A549 (cell line): ENCODE measurements at regions not wholly inside any gene's neighbourhood (a gene's known extent, or its start where the extent isn't known, plus 50 kb on each side); places are given as distances from the start of the nearest gene placed in this dataset.

Source experiments
- ATAC-seq, 2 experiments: fragments of 200-7000 bp in 1 of 2; fragments of >200 bp in 1 of 2; cut with Nextera tagmentation in 1 of 2; cut with Tn5 transposase in 1 of 2; 3 replicates each; pipeline versions ENCODE4 v1.8.0 to v1.9.1; 2018 to 2020; ENCODE audit warnings: mild to moderate bottlenecking in 1 of 2, moderate library complexity in 1 of 2
- CTCF ChIA-PET: fragments of 300-600 bp; sonication (Branson Sonifier 250); formaldehyde crosslinking; extraction: SDS; loops from one replicate; lab custom pipeline; 2021; ENCODE audit warnings: antibody characterized with exemption, inconsistent platforms; lab: Yijun Ruan, JAX
- POLR2A ChIA-PET: fragments of 350-600 bp; formaldehyde crosslinking; extraction: SDS; loops from one replicate; lab custom pipeline; 2021; ENCODE audit warnings: antibody characterized with exemption, inconsistent platforms; lab: Yijun Ruan, JAX
- DNase-seq, 2 experiments: peaks; one replicate each; pipeline versions ENCODE4 v3.0.0 to v3.0.0-alpha.2; 2011 to 2016; ENCODE audit warnings: low read depth in 1 of 2, low spot score in 1 of 2
- FAIRE-seq: peaks from 2 replicates; lab custom pipeline; 2011; peaks lifted over from hg19 to GRCh38; lab: Jason Lieb, UNC
- H3K27ac ChIP-seq, 2 experiments: fragments of >200 bp; sonication (Bioruptor Twin); formaldehyde crosslinking; 3 replicates each; pipeline ENCODE4 v1.5.1; 2016 to 2017
- H3K4me1 ChIP-seq: fragments of >200 bp; sonication (Bioruptor Twin); formaldehyde crosslinking; 3 replicates; pipeline ENCODE4 v1.6.1; 2016
- H3K4me2 ChIP-seq: fragments of >200 bp; sonication (Bioruptor Twin); formaldehyde crosslinking; 3 replicates; pipeline ENCODE4 v1.6.1; 2016
- H3K4me3 ChIP-seq: fragments of >200 bp; sonication (Bioruptor Twin); formaldehyde crosslinking; 3 replicates; pipeline ENCODE4 v1.5.1; 2016
- H3K9me3 ChIP-seq: fragments of >200 bp; sonication (Bioruptor Twin); formaldehyde crosslinking; 3 replicates; pipeline ENCODE4 v1.6.1; 2016
- BHLHE40 ChIP-seq: IDR thresholded peaks from 2 replicates; pipeline ENCODE4 v1.6.1; 2012; ENCODE audit warnings: low read depth, low read length, inconsistent platforms
- EHF ChIP-seq: fragments of 250-450 bp; sonication (Bioruptor Pico); IDR thresholded peaks from 2 replicates; pipeline ENCODE4 v1.5.0; 2020; ENCODE audit warnings: mild to moderate bottlenecking
- FOSL2 ChIP-seq, 2 experiments: fragments of 450-650 bp in 1 of 2; fragments of >200 bp in 1 of 2; sonication (Bioruptor Twin) in 1 of 2; formaldehyde crosslinking; IDR thresholded peaks; 2 replicates each; pipeline versions ENCODE4 v1.5.0 to v1.6.1; 2016 to 2020; ENCODE audit warnings: mild to moderate bottlenecking in 1 of 2, moderate library complexity in 1 of 2
- HOXB13 ChIP-seq: fragments of 250-450 bp; sonication (Bioruptor Pico); IDR thresholded peaks from 2 replicates; pipeline ENCODE4 v1.5.0; 2020; ENCODE audit warnings: low read depth, mild to moderate bottlenecking, moderate library complexity
- KDM5A ChIP-seq: fragments of 200-600 bp; sonication (generic); IDR thresholded peaks from 2 replicates; pipeline ENCODE4 v1.6.1; 2016; ENCODE audit warnings: antibody characterized with exemption, mild to moderate bottlenecking
- MAFK ChIP-seq: fragments of 450-650 bp; IDR thresholded peaks from 2 replicates; pipeline ENCODE4 v1.6.1; 2014; ENCODE audit not compliant: partially characterized antibody
- MYC ChIP-seq: IDR thresholded peaks from 2 replicates; pipeline ENCODE4 v1.6.1; 2012; ENCODE audit warnings: mild to moderate bottlenecking, inconsistent platforms, low read length, improper control_type of control experiment, borderline replicate concordance
- NFE2L2 ChIP-seq: fragments of 150-350 bp; conservative IDR thresholded peaks from 2 replicates; pipeline ENCODE4 v1.6.1; 2014; ENCODE audit warnings: low read length
- NR3C1 ChIP-seq: fragments of >200 bp; sonication (Bioruptor Twin); formaldehyde crosslinking; IDR thresholded peaks from 3 replicates; pipeline ENCODE4 v1.6.1; 2017
- RARB ChIP-seq: fragments of 250-450 bp; sonication (Bioruptor Pico); IDR thresholded peaks from 2 replicates; pipeline ENCODE4 v1.8.0; 2021; ENCODE audit warnings: mild to moderate bottlenecking, moderate library complexity
- RCOR1 ChIP-seq: fragments of 150-350 bp; IDR thresholded peaks from 2 replicates; pipeline ENCODE4 v1.6.1; 2014; ENCODE audit warnings: antibody characterized with exemption, low read length, low read depth
- RFX5 ChIP-seq: fragments of 450-650 bp; IDR thresholded peaks from 2 replicates; pipeline ENCODE4 v1.7.1; 2014; ENCODE audit warnings: antibody characterized with exemption, mild to moderate bottlenecking, moderate library complexity
- TFCP2L1 ChIP-seq: fragments of 250-450 bp; sonication (Bioruptor Pico); IDR thresholded peaks from 2 replicates; pipeline ENCODE4 v1.5.0; 2021; ENCODE audit warnings: mild to moderate bottlenecking
- ZNF302 ChIP-seq: fragments of 250-450 bp; sonication (Bioruptor Pico); IDR thresholded peaks from 2 replicates; pipeline ENCODE4 v1.9.0; 2021; ENCODE audit warnings: inconsistent platforms, mild to moderate bottlenecking, moderate library complexity
- ZSCAN20 ChIP-seq: fragments of 250-450 bp; sonication (Bioruptor Pico); IDR thresholded peaks from 2 replicates; pipeline ENCODE4 v1.8.0; 2022; ENCODE audit warnings: mild to moderate bottlenecking, moderate library complexity
- WGBS: methylation state at CpG from one replicate; pipeline ENCODE4 v1.1.6; 2017; ENCODE audit errors: missing lambda C conversion rate; 5-methylcytosine and 5-hydroxymethylcytosine counted together
- TF ChIP-seq, protein P1 (sequence below): fragments of 450-650 bp; IDR thresholded peaks from 2 replicates; pipeline ENCODE4 v1.6.1; 2014; ENCODE audit warnings: antibody characterized with exemption
- TF ChIP-seq, protein P2 (sequence below): fragments of 150-350 bp; IDR thresholded peaks from 2 replicates; pipeline ENCODE4 v1.6.1; 2014; ENCODE audit warnings: low read depth, mild to moderate bottlenecking, low read length
- TF ChIP-seq, protein P3 (sequence below): fragments of >200 bp; sonication (Bioruptor Twin); formaldehyde crosslinking; IDR thresholded peaks from 3 replicates; pipeline ENCODE4 v1.5.1; 2016
- TF ChIP-seq, protein P4 (sequence below): fragments of 200-600 bp; sonication (generic); IDR thresholded peaks from 2 replicates; pipeline ENCODE4 v1.6.1; 2016; ENCODE audit warnings: antibody characterized with exemption, mild to moderate bottlenecking, moderate library complexity

DNA sequence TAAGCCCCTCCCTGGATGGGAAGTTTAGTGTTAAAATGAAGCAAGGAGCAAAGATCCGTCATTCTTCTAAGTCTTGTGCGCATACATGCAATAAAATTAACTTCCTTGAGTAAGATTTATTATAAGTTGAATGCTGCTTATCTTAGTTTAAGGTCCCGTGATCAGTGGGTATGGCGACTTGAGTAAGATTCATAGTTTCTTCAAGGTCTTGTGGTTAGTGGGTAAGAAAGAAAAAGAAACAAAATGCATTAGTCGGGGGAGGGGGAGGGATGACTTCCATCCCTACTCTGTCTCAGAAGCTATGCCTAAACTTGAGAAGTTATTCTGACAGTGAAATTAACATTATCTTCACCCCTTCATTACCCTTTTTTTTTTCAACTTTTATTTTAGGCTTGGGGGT is 127.3 kb upstream of the MAGEB16 start:
- ATAC-seq, result no peak
- H3K4me1 ChIP-seq, result no peaks in the 10 kb centered on the region
- FAIRE-seq, result no peak
- H3K27ac ChIP-seq, result no peak overlapping the region
- POLR2A ChIA-PET, result no interaction called here
- TF ChIP-seq, protein P1, sequence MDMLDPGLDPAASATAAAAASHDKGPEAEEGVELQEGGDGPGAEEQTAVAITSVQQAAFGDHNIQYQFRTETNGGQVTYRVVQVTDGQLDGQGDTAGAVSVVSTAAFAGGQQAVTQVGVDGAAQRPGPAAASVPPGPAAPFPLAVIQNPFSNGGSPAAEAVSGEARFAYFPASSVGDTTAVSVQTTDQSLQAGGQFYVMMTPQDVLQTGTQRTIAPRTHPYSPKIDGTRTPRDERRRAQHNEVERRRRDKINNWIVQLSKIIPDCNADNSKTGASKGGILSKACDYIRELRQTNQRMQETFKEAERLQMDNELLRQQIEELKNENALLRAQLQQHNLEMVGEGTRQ, result no peak
- TF ChIP-seq RARB (no peak), KDM5A (no peak), HOXB13 (CRISPR knock-in tag) (no peak), RCOR1 (no peak), RFX5 (no peak), NR3C1 (no peak), FOSL2 (IDR thresholded peaks at IDR 0.05) (no peak), FOSL2 (CRISPR knock-in tag; IDR thresholded peaks at IDR 0.05) (no peak), EHF (CRISPR knock-in tag) (no peak), MAFK (no peak), NFE2L2 (no peak), MYC (no peak), BHLHE40 (no peak), TFCP2L1 (CRISPR knock-in tag) (no peak)
- TF ChIP-seq, protein P2, sequence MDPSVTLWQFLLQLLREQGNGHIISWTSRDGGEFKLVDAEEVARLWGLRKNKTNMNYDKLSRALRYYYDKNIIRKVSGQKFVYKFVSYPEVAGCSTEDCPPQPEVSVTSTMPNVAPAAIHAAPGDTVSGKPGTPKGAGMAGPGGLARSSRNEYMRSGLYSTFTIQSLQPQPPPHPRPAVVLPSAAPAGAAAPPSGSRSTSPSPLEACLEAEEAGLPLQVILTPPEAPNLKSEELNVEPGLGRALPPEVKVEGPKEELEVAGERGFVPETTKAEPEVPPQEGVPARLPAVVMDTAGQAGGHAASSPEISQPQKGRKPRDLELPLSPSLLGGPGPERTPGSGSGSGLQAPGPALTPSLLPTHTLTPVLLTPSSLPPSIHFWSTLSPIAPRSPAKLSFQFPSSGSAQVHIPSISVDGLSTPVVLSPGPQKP, result no peak
- TF ChIP-seq, protein P3, sequence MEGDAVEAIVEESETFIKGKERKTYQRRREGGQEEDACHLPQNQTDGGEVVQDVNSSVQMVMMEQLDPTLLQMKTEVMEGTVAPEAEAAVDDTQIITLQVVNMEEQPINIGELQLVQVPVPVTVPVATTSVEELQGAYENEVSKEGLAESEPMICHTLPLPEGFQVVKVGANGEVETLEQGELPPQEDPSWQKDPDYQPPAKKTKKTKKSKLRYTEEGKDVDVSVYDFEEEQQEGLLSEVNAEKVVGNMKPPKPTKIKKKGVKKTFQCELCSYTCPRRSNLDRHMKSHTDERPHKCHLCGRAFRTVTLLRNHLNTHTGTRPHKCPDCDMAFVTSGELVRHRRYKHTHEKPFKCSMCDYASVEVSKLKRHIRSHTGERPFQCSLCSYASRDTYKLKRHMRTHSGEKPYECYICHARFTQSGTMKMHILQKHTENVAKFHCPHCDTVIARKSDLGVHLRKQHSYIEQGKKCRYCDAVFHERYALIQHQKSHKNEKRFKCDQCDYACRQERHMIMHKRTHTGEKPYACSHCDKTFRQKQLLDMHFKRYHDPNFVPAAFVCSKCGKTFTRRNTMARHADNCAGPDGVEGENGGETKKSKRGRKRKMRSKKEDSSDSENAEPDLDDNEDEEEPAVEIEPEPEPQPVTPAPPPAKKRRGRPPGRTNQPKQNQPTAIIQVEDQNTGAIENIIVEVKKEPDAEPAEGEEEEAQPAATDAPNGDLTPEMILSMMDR, result no peak
- TF ChIP-seq, protein P4, sequence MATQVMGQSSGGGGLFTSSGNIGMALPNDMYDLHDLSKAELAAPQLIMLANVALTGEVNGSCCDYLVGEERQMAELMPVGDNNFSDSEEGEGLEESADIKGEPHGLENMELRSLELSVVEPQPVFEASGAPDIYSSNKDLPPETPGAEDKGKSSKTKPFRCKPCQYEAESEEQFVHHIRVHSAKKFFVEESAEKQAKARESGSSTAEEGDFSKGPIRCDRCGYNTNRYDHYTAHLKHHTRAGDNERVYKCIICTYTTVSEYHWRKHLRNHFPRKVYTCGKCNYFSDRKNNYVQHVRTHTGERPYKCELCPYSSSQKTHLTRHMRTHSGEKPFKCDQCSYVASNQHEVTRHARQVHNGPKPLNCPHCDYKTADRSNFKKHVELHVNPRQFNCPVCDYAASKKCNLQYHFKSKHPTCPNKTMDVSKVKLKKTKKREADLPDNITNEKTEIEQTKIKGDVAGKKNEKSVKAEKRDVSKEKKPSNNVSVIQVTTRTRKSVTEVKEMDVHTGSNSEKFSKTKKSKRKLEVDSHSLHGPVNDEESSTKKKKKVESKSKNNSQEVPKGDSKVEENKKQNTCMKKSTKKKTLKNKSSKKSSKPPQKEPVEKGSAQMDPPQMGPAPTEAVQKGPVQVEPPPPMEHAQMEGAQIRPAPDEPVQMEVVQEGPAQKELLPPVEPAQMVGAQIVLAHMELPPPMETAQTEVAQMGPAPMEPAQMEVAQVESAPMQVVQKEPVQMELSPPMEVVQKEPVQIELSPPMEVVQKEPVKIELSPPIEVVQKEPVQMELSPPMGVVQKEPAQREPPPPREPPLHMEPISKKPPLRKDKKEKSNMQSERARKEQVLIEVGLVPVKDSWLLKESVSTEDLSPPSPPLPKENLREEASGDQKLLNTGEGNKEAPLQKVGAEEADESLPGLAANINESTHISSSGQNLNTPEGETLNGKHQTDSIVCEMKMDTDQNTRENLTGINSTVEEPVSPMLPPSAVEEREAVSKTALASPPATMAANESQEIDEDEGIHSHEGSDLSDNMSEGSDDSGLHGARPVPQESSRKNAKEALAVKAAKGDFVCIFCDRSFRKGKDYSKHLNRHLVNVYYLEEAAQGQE, result no peak
- TF ChIP-seq, all 56 proteins: peak for 0
- CTCF ChIA-PET, result no interaction called here
- Histone ChIP-seq H3K4me2 (no peak overlapping the region), H3K4me3 (no peak overlapping the region), H3K9me3 (no peaks in the 10 kb centered on the region)
- no peak for DNase-seq
- 62% methylated on average over 5 of the region's 5 CpGs for WGBS

DNA sequence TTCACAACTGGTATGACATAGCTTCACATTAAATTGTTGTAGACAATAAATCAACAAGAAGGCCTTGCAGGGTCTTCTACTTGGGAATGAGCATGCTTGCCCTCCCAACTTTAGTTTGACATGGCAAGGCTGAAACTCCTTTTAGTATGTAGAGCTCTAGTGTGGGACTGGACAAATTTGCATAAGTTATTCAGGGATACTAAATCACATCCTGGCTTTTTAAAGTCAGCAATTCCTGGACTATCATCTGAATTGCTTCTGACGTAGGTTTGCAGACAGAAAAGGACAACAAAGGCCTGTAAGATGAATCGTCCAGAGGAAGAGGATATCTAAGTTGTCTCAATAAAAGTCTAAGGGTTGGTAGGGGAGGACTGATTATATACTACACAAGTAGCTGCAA is 123.0 kb upstream of the MAGEB16 start:
- whole genome bisulfite sequencing, result 14% methylated on average over 2 of the region's 2 CpGs
- FAIRE-seq, result no peak
- Histone ChIP-seq H3K27ac (no peak overlapping the region), H3K4me3 (no peak overlapping the region), H3K4me1 (no peaks in the 10 kb centered on the region), H3K4me2 (no peak overlapping the region), H3K9me3 (no peaks in the 10 kb centered on the region)
- ChIA-PET POLR2A (no interaction called here), CTCF (no interaction called here)
- no peak for DNase-seq
- ATAC-seq, result no peak
- TF ChIP-seq, protein P3, result no peak
- TF ChIP-seq ZSCAN20 (no peak), ZNF302 (CRISPR knock-in tag) (no peak)
